ENCODE measurements at regions not wholly inside any gene's neighbourhood (a gene's known extent, or its start where the extent isn't known, plus 50 kb on each side); places are given as distances from the start of the nearest gene placed in this dataset.

DNA sequence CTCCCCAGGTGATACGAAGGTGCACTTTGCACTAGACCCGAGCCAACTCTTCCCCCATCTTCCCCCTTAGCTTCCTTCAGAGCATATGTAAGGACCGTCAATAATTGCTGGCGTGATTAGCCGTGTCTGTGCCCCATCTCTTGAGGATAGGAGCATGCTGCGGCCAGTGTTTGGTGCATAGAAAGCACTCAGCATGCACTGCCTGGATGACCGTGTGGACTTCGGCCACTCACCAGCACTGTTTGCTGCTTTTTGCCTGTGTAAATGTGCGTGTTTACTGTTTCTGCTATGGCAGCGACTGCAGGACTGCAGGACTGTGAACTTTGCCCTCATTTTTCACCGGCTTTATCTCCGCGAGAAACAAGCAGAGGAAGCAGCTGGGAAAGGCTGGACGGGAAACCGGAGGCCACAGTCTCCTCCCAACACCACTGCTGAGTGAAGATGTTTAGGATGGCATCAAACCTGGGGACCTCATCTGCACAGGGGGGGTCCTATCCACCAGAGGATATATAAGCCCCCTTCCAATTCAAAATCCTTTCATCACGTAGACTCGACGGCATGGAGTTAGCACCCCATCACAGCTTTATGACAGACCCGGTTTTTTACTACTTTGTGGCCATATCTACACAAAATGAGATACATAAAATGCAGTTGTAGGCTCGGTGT is 150.6 kb upstream of the AFDN start (continued):
- TF ChIP-seq, protein P1, sequence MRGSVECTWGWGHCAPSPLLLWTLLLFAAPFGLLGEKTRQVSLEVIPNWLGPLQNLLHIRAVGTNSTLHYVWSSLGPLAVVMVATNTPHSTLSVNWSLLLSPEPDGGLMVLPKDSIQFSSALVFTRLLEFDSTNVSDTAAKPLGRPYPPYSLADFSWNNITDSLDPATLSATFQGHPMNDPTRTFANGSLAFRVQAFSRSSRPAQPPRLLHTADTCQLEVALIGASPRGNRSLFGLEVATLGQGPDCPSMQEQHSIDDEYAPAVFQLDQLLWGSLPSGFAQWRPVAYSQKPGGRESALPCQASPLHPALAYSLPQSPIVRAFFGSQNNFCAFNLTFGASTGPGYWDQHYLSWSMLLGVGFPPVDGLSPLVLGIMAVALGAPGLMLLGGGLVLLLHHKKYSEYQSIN (CRISPR knock-in tag; IDR thresholded peaks at IDR 0.05; ENCODE audit: borderline replicate concordance), result no peak
- TF ChIP-seq HOXA3 (CRISPR knock-in tag; IDR thresholded peaks at IDR 0.05) (peak; percentile 99), HOXD1 (CRISPR knock-in tag; IDR thresholded peaks at IDR 0.05) (peak; percentile 95), KLF16 (CRISPR knock-in tag; IDR thresholded peaks at IDR 0.05) (peak in 1 of 2 experiments; percentile 99; a peak in 2 of 4 replicates), MIER2 (CRISPR knock-in tag; IDR thresholded peaks at IDR 0.05) (peak; percentile 92), SMARCC2 (IDR thresholded peaks at IDR 0.05) (peak; percentile 73; the same call in 1 of the 2 replicates), HNRNPK (IDR thresholded peaks at IDR 0.05; ENCODE audit: low read depth, low read length, poor library complexity, severe bottlenecking) (no peak), ZNF720 (CRISPR knock-in tag; IDR thresholded peaks at IDR 0.05) (no peak), KLF6 (CRISPR knock-in tag; IDR thresholded peaks at IDR 0.05) (peak; percentile 85), ZNF446 (CRISPR knock-in tag; IDR thresholded peaks at IDR 0.05) (no peak; the same call in 1 of the 2 replicates), NFIC (IDR thresholded peaks at IDR 0.05; ENCODE audit: low read length) (no peak), ZNF614 (CRISPR knock-in tag; IDR thresholded peaks at IDR 0.05; ENCODE audit: borderline replicate concordance) (peak; percentile 99), ZNF543 (CRISPR knock-in tag; IDR thresholded peaks at IDR 0.05) (peak; percentile 98), ZNF256 (CRISPR knock-in tag; conservative IDR thresholded peaks at IDR 0.05) (0 out of 2 replicates have a peak, but pooled peaks have one; percentile 36), GABPA (IDR thresholded peaks at IDR 0.05; ENCODE audit: low read depth, low read length) (no peak), GABPA (CRISPR knock-in tag; IDR thresholded peaks at IDR 0.05; ENCODE audit: low read depth) (no peak), MTF1 (CRISPR knock-in tag; IDR thresholded peaks at IDR 0.05) (no peak), MEIS1 (CRISPR knock-in tag; IDR thresholded peaks at IDR 0.05; ENCODE audit: borderline replicate concordance) (peak; percentile 97), ZNF333 (CRISPR knock-in tag; IDR thresholded peaks at IDR 0.05; ENCODE audit: borderline replicate concordance) (peak; percentile 80; the same call in 1 of the 2 replicates), KMT2B (CRISPR knock-in tag; IDR thresholded peaks at IDR 0.05) (peak; percentile 89), ZNF589 (CRISPR knock-in tag; conservative IDR thresholded peaks at IDR 0.05) (peak; percentile 99), ZNF841 (CRISPR knock-in tag; IDR thresholded peaks at IDR 0.05; ENCODE audit: borderline replicate concordance) (peak; percentile 82; the same call in 1 of the 2 replicates)
- TF ChIP-seq, protein P2, sequence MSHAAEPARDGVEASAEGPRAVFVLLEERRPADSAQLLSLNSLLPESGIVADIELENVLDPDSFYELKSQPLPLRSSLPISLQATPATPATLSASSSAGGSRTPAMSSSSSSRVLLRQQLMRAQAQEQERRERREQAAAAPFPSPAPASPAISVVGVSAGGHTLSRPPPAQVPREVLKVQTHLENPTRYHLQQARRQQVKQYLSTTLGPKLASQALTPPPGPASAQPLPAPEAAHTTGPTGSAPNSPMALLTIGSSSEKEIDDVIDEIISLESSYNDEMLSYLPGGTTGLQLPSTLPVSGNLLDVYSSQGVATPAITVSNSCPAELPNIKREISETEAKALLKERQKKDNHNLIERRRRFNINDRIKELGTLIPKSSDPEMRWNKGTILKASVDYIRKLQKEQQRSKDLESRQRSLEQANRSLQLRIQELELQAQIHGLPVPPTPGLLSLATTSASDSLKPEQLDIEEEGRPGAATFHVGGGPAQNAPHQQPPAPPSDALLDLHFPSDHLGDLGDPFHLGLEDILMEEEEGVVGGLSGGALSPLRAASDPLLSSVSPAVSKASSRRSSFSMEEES (CRISPR knock-in tag; IDR thresholded peaks at IDR 0.05), result peak; percentile 96
- TF ChIP-seq, protein P3, sequence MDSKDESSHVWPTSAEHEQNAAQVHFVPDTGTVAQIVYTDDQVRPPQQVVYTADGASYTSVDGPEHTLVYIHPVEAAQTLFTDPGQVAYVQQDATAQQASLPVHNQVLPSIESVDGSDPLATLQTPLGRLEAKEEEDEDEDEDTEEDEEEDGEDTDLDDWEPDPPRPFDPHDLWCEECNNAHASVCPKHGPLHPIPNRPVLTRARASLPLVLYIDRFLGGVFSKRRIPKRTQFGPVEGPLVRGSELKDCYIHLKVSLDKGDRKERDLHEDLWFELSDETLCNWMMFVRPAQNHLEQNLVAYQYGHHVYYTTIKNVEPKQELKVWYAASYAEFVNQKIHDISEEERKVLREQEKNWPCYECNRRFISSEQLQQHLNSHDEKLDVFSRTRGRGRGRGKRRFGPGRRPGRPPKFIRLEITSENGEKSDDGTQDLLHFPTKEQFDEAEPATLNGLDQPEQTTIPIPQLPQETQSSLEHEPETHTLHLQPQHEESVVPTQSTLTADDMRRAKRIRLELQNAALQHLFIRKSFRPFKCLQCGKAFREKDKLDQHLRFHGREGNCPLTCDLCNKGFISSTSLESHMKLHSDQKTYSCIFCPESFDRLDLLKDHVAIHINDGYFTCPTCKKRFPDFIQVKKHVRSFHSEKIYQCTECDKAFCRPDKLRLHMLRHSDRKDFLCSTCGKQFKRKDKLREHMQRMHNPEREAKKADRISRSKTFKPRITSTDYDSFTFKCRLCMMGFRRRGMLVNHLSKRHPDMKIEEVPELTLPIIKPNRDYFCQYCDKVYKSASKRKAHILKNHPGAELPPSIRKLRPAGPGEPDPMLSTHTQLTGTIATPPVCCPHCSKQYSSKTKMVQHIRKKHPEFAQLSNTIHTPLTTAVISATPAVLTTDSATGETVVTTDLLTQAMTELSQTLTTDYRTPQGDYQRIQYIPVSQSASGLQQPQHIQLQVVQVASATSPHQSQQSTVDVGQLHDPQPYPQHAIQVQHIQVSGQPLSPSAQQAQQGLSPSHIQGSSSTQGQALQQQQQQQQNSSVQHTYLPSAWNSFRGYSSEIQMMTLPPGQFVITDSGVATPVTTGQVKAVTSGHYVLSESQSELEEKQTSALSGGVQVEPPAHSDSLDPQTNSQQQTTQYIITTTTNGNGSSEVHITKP (CRISPR knock-in tag; IDR thresholded peaks at IDR 0.05; ENCODE audit: low read depth), result peak; percentile 87; the same call in 1 of the 2 replicates
- TF ChIP-seq, protein P4, sequence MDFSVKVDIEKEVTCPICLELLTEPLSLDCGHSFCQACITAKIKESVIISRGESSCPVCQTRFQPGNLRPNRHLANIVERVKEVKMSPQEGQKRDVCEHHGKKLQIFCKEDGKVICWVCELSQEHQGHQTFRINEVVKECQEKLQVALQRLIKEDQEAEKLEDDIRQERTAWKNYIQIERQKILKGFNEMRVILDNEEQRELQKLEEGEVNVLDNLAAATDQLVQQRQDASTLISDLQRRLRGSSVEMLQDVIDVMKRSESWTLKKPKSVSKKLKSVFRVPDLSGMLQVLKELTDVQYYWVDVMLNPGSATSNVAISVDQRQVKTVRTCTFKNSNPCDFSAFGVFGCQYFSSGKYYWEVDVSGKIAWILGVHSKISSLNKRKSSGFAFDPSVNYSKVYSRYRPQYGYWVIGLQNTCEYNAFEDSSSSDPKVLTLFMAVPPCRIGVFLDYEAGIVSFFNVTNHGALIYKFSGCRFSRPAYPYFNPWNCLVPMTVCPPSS (IDR thresholded peaks at IDR 0.05), result no peak
